Panc1 (cell line): ENCODE measurements at regions not wholly inside any gene's neighbourhood (a gene's known extent, or its start where the extent isn't known, plus 50 kb on each side); places are given as distances from the start of the nearest gene placed in this dataset.

Experiments
- ATAC-seq: fragments of 200-7000 bp; cut with Tn5 transposase; 2 replicates; pipeline ENCODE4 v1.9.1; 2020; ENCODE audit warnings: mild to moderate bottlenecking, moderate library complexity
- BruUV-seq: library from RNA; stranded (reverse); fragments of 400-500 nt; replicated peaks from 2 replicates; lab custom pipeline; 2021; lab: Mats Ljungman, UMichigan
- CTCF ChIA-PET: fragments of 300-600 bp; sonication (Branson Sonifier 250); formaldehyde crosslinking; loops from one replicate; lab custom pipeline; 2022; ENCODE audit warnings: antibody characterized with exemption; lab: Charles Lee
- POLR2A ChIA-PET: fragments of 300-600 bp; sonication (Branson Sonifier 250); formaldehyde crosslinking; loops from one replicate; lab custom pipeline; 2022; ENCODE audit warnings: antibody characterized with exemption; lab: Charles Lee
- DNase-seq: peaks from one replicate; pipeline ENCODE4 v3.0.0-alpha.2; 2010; ENCODE audit warnings: low read depth, low spot score
- H3K27ac ChIP-seq: 2 replicates; pipeline ENCODE4 v1.5.1; 2011; ENCODE audit warnings: mild to moderate bottlenecking, low read length, inconsistent platforms
- H3K27me3 ChIP-seq: fragments of 200-500 bp; sonication (Bioruptor generic); 2 replicates; pipeline ENCODE4 v1.6.0; 2014; ENCODE audit warnings: low read length, inconsistent platforms; ENCODE audit not compliant: control insufficient read depth, insufficient read depth
- H3K36me3 ChIP-seq: fragments of 200-500 bp; sonication (Bioruptor generic); 2 replicates; pipeline ENCODE4 v1.5.1; 2014; ENCODE audit warnings: inconsistent platforms, mild to moderate bottlenecking, low read length, moderate library complexity; ENCODE audit not compliant: control insufficient read depth, insufficient read depth
- H3K4me1 ChIP-seq: 2 replicates; pipeline ENCODE4 v1.5.1; 2011; ENCODE audit warnings: inconsistent platforms, mild to moderate bottlenecking, low read length, moderate library complexity; ENCODE audit not compliant: control insufficient read depth, insufficient read depth
- H3K4me3 ChIP-seq, 2 experiments: 2 replicates each; pipeline ENCODE4 v1.5.1; 2011 to 2012; ENCODE audit warnings: low read depth in 2 of 2, low read length in 2 of 2, mild to moderate bottlenecking in 2 of 2, inconsistent platforms in 1 of 2, moderate library complexity in 1 of 2
- H3K9me3 ChIP-seq: fragments of 200-500 bp; sonication (Bioruptor generic); 2 replicates; pipeline ENCODE4 v1.5.1; 2014; ENCODE audit warnings: low read depth, mild to moderate bottlenecking, inconsistent platforms, low read length, moderate library complexity; ENCODE audit not compliant: control insufficient read depth, insufficient read depth
- POLR2AphosphoS5 ChIP-seq: IDR thresholded peaks from 2 replicates; pipeline ENCODE4 v1.6.1; 2012; ENCODE audit warnings: mild to moderate bottlenecking, low read depth, low read length, moderate library complexity
- REST ChIP-seq, 2 experiments: IDR thresholded peaks; 2 replicates each; pipeline ENCODE4 v1.6.1; 2011 to 2012; ENCODE audit warnings: low read depth in 2 of 2, control low read depth in 1 of 2, low read length in 1 of 2, mild to moderate bottlenecking in 1 of 2, moderate library complexity in 1 of 2; ENCODE audit not compliant: insufficient read depth in 1 of 2
- SIN3A ChIP-seq: IDR thresholded peaks from 2 replicates; pipeline ENCODE4 v1.6.1; 2012; ENCODE audit warnings: low read depth, mild to moderate bottlenecking, low read length, moderate library complexity, borderline replicate concordance; ENCODE audit not compliant: insufficient read depth
- TCF7L2 ChIP-seq: IDR thresholded peaks from 2 replicates; pipeline ENCODE4 v1.6.1; 2011; ENCODE audit warnings: mild to moderate bottlenecking, low read depth, low read length, inconsistent platforms
- in situ Hi-C: cut with HindIII; loops from 2 replicates; pipeline ENCODE4 v1.10.0; 2016; ENCODE audit warnings: low sequenced_read_pairs, low pct_unique_long_range_greater_than_20kb
- intact Hi-C: fragments of 100-400 bp; cut with micrococcal nuclease; formaldehyde crosslinking; loops from one replicate; pipeline ENCODE4 v1.10.0; 2022; ENCODE audit not compliant: unreplicated experiment
- TF ChIP-seq, protein P1 (sequence below): fragments of 450-650 bp; IDR thresholded peaks from 2 replicates; pipeline ENCODE4 v1.5.1; 2017; ENCODE audit warnings: mild to moderate bottlenecking

DNA sequence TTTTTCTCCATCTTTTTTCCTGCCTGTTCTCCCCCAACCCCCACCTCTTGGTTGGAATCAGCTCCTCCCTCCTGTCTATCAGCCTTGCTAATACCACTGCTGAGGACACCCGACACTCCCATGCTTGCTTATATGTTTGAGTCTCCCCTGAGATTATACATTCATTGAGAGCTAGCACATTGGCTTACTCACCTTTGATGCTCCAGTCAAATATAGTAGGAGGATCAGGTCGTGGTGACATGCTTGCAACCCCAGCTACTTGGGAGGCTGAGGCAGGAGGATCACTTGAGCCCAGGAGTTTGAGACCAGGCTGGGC lies 91.5 kb upstream of the CCBE1 start:
- DNase-seq: no peak
- no peak overlapping the region for H3K4me3 ChIP-seq
- no peaks in the 10 kb centered on the region for H3K27me3 ChIP-seq
- TF ChIP-seq SIN3A (no peak), POLR2AphosphoS5 (no peak), TCF7L2 (no peak), REST (IDR thresholded peaks at IDR 0.05; ENCODE audit: insufficient read depth in 1 of 2, low read depth in 2 of 2, low read length in 1 of 2) (no peak)
- TF ChIP-seq, protein P1, sequence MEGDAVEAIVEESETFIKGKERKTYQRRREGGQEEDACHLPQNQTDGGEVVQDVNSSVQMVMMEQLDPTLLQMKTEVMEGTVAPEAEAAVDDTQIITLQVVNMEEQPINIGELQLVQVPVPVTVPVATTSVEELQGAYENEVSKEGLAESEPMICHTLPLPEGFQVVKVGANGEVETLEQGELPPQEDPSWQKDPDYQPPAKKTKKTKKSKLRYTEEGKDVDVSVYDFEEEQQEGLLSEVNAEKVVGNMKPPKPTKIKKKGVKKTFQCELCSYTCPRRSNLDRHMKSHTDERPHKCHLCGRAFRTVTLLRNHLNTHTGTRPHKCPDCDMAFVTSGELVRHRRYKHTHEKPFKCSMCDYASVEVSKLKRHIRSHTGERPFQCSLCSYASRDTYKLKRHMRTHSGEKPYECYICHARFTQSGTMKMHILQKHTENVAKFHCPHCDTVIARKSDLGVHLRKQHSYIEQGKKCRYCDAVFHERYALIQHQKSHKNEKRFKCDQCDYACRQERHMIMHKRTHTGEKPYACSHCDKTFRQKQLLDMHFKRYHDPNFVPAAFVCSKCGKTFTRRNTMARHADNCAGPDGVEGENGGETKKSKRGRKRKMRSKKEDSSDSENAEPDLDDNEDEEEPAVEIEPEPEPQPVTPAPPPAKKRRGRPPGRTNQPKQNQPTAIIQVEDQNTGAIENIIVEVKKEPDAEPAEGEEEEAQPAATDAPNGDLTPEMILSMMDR: no peak
- intact Hi-C loops: no loop called here
- in situ Hi-C loops: no loop called here
- no TSS peak for BruUV-seq
- ChIA-PET POLR2A (no interaction called here), CTCF (no interaction called here)
- no peaks in the 10 kb centered on the region for H3K9me3 ChIP-seq
- no peak for ATAC-seq
- no peaks in the 10 kb centered on the region for H3K36me3 ChIP-seq
- no peak overlapping the region for H3K27ac ChIP-seq
- H3K4me1 ChIP-seq: no peaks in the 10 kb centered on the region

DNA sequence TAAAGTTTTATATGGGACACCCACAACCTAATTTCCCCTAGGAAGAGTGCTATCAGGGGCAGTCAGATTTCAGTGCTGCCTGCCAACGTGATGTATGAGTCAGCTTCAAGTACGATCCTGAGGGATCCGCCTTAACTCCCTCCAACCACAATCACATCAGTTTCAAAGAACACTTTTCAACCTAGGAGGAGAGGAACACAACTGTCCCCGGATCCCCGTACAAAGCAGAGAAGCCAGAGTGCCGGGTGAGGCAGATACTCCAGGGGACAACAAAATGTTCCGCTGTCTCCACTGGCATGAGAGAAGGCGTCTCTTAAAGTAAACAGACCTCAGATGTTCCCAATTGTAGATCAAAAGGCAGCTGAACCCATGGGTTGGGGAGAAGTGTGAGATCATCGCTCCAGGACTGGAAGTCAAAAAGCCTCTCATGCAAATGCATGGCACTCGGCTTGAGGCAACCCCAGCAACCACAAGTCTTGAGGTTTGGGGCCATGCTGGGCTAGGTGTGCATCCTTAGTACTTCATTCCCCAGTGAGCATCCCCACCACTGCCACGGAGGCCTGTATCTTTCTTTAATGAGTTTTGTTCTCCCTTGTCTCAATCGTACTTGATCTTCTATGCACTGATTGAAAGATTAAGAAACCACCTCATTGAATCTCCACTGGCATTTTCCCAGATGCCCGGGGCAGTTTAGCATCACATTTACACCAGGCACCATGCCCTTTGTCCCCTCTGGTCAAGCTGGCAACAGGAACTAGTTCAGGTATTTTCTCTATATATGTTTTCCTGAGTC lies 91.0 kb upstream of the CCBE1 start:
- intact Hi-C loops: no loop called here
- CTCF ChIA-PET: no interaction called here
- BruUV-seq: no TSS peak

More for the DNA sequence above, 91.0 kb upstream of the CCBE1 start:
- in situ Hi-C loops: no loop called here
- H3K27ac ChIP-seq: no peak overlapping the region
- no peak overlapping the region for H3K4me3 ChIP-seq
- DNase-seq (no peak), ATAC-seq (no peak)
- POLR2A ChIA-PET: no interaction called here
- TF ChIP-seq SIN3A: no peak
- no peak for TF ChIP-seq TCF7L2
- TF ChIP-seq REST (IDR thresholded peaks at IDR 0.05; ENCODE audit: insufficient read depth in 1 of 2, low read depth in 2 of 2, low read length in 1 of 2): no peak
- TF ChIP-seq POLR2AphosphoS5: no peak
- TF ChIP-seq, protein P1: no peak
- H3K4me1 ChIP-seq: no peaks in the 10 kb centered on the region
- no peaks in the 10 kb centered on the region for H3K27me3 ChIP-seq
- no peaks in the 10 kb centered on the region for H3K36me3 ChIP-seq
- H3K9me3 ChIP-seq: no peaks in the 10 kb centered on the region
